NCI-H1694 (cell line): ENCODE measurements at regions not wholly inside any gene's neighbourhood (a gene's known extent, or its start where the extent isn't known, plus 50 kb on each side); places are given as distances from the start of the nearest gene placed in this dataset.

ENCODE experiments used
- DNase-seq: peaks from one replicate; lab custom pipeline; 2025; lab: John Stamatoyannopoulos, UW

- no peak for DNase-seq
These were observed 600.8 kb upstream of the CXADR start for GRCh38 chr21:16912075-16912474.

- no peak for DNase-seq
These were observed 599.8 kb upstream of the CXADR start for GRCh38 chr21:16913010-16913409.

- DNase-seq, result no peak
These were observed 584.4 kb upstream of the CXADR start for GRCh38 chr21:16928439-16928838.

- no peak for DNase-seq
These were observed 580.5 kb upstream of the CXADR start for GRCh38 chr21:16932314-16932713.

- DNase-seq, result no peak
These were observed 570.1 kb upstream of the CXADR start for GRCh38 chr21:16942703-16943102.

- no peak for DNase-seq
These were observed 569.6 kb upstream of the CXADR start for GRCh38 chr21:16943231-16943630.

- DNase-seq, result no peak
These were observed 567.3 kb upstream of the CXADR start for GRCh38 chr21:16945580-16945979.

- no peak for DNase-seq
These were observed 556.0 kb upstream of the CXADR start for GRCh38 chr21:16956824-16957223.

GRCh38 chr21:16965424-16965823, 547.4 kb upstream of the CXADR start:
- DNase-seq, result no peak

- no peak for DNase-seq
These were observed 544.4 kb upstream of the CXADR start for GRCh38 chr21:16968436-16968835.

- no peak for DNase-seq
These were observed 543.2 kb upstream of the CXADR start for GRCh38 chr21:16969636-16970035.

GRCh38 chr21:16974060-16974459, 538.8 kb upstream of the CXADR start:
- DNase-seq, result no peak

GRCh38 chr21:16976193-16976592, 536.6 kb upstream of the CXADR start:
- no peak for DNase-seq

GRCh38 chr21:16978309-16978895, 534.4 kb upstream of the CXADR start:
- no peak for DNase-seq

- no peak for DNase-seq
These were observed 533.3 kb upstream of the CXADR start for GRCh38 chr21:16979574-16979973.

GRCh38 chr21:16983420-16983819, 529.4 kb upstream of the CXADR start:
- DNase-seq, result no peak

- no peak for DNase-seq
These were observed 520.4 kb upstream of the CXADR start for GRCh38 chr21:16992448-16992847.

GRCh38 chr21:16993416-16994038, 519.3 kb upstream of the CXADR start:
- DNase-seq, result no peak

- DNase-seq, result no peak
These were observed 510.1 kb upstream of the CXADR start for GRCh38 chr21:17002594-17003257.

GRCh38 chr21:17003258-17003615, 509.6 kb upstream of the CXADR start:
- DNase-seq, result no peak

- no peak for DNase-seq
These were observed 509.0 kb upstream of the CXADR start for GRCh38 chr21:17003763-17004373.

- no peak for DNase-seq
These were observed 480.6 kb upstream of the CXADR start for GRCh38 chr21:17032141-17032655.

- DNase-seq, result no peak
These were observed 468.1 kb upstream of the CXADR start for GRCh38 chr21:17044696-17045095.
